A673 (cell line): ENCODE measurements at regions not wholly inside any gene's neighbourhood (a gene's known extent, or its start where the extent isn't known, plus 50 kb on each side); places are given as distances from the start of the nearest gene placed in this dataset.

ENCODE experiments used
- EZH2 ChIP-seq: fragments of 200-600 bp; sonication (generic); IDR thresholded peaks from 2 replicates; pipeline ENCODE4 v1.6.1; 2017; ENCODE audit warnings: borderline replicate concordance, low read depth, mild to moderate bottlenecking, mixed read lengths, antibody characterized with exemption, low read length; ENCODE audit not compliant: poor library complexity, severe bottlenecking
- TF ChIP-seq, protein P1 (sequence below): fragments of 300-800, 200-600 bp; sonication (generic); conservative IDR thresholded peaks from 2 replicates; pipeline ENCODE4 v1.5.1; 2017; ENCODE audit warnings: low read depth, mild to moderate bottlenecking, antibody characterized with exemption, low read length, moderate library complexity, mixed read lengths

DNA sequence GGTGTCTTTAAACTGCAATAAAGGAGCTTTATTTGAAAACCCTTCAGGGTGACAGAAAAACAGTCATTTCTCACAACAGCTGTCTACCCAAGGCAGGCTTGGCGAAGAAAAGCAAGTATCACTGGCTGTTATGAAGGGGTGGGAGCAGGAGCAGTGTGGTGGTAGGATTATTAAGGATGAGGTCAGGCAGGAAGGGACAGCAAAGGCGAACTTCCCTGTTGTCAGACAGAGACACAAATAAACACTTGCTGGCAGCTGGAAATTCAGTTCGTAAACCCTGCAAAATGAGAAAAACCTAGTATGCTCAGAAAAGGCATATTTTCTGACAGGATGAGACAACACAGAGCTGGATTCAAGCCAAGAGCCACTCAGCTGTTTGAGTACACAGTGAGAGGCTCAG, 416.3 kb upstream of the CDH5 start:
- no peak for TF ChIP-seq EZH2
- TF ChIP-seq, protein P1, sequence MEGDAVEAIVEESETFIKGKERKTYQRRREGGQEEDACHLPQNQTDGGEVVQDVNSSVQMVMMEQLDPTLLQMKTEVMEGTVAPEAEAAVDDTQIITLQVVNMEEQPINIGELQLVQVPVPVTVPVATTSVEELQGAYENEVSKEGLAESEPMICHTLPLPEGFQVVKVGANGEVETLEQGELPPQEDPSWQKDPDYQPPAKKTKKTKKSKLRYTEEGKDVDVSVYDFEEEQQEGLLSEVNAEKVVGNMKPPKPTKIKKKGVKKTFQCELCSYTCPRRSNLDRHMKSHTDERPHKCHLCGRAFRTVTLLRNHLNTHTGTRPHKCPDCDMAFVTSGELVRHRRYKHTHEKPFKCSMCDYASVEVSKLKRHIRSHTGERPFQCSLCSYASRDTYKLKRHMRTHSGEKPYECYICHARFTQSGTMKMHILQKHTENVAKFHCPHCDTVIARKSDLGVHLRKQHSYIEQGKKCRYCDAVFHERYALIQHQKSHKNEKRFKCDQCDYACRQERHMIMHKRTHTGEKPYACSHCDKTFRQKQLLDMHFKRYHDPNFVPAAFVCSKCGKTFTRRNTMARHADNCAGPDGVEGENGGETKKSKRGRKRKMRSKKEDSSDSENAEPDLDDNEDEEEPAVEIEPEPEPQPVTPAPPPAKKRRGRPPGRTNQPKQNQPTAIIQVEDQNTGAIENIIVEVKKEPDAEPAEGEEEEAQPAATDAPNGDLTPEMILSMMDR, result no peak
